ENCODE measurements at regions not wholly inside any gene's neighbourhood (a gene's known extent, or its start where the extent isn't known, plus 50 kb on each side); places are given as distances from the start of the nearest gene placed in this dataset.

GRCh38 chrX:16316331-16316730 lies 149.1 kb downstream of the MAGEB17 start:
- H3K27ac ChIP-seq (replicated peaks) = no peak overlapping the region
- DNase-seq = no peak
- no peaks in the 10 kb centered on the region for H3K27me3 ChIP-seq (ENCODE audit: low read depth)
- no peak overlapping the region for H3K4me3 ChIP-seq
- intact Hi-C loops (cut with micrococcal nuclease) = no loop called here
- no peak for TF ChIP-seq CTCF (IDR thresholded peaks at IDR 0.05; ENCODE audit: borderline replicate concordance)
- no peaks in the 10 kb centered on the region for H3K4me1 ChIP-seq
- no peaks in the 10 kb centered on the region for H3K36me3 ChIP-seq
- no peaks in the 10 kb centered on the region for H3K9me3 ChIP-seq (replicated peaks)

GRCh38 chrX:16319929-16320328 lies 152.6 kb downstream of the MAGEB17 start:
- Histone ChIP-seq H3K9me3 (replicated peaks) (no peaks in the 10 kb centered on the region), H3K27me3 (ENCODE audit: low read depth) (no peaks in the 10 kb centered on the region), H3K4me1 (no peaks in the 10 kb centered on the region), H3K27ac (replicated peaks) (no peak overlapping the region), H3K4me3 (no peak overlapping the region), H3K36me3 (no peaks in the 10 kb centered on the region)
- no peak for TF ChIP-seq CTCF (IDR thresholded peaks at IDR 0.05; ENCODE audit: borderline replicate concordance)
- no peak for DNase-seq
- intact Hi-C loops (cut with micrococcal nuclease) = no loop called here

- no peak for TF ChIP-seq CTCF (IDR thresholded peaks at IDR 0.05; ENCODE audit: borderline replicate concordance)
- Histone ChIP-seq H3K9me3 (replicated peaks) (no peaks in the 10 kb centered on the region), H3K4me1 (no peaks in the 10 kb centered on the region), H3K27me3 (ENCODE audit: low read depth) (no peaks in the 10 kb centered on the region), H3K4me3 (no peak overlapping the region), H3K27ac (replicated peaks) (no peak overlapping the region), H3K36me3 (no peaks in the 10 kb centered on the region)
- no peak for DNase-seq
- intact Hi-C loops (cut with micrococcal nuclease) = no loop called here
Observed at GRCh38 chrX:16320765-16321355, 153.6 kb downstream of the MAGEB17 start.

GRCh38 chrX:16333453-16333852 lies 166.2 kb downstream of the MAGEB17 start:
- no peak for DNase-seq
- TF ChIP-seq CTCF (IDR thresholded peaks at IDR 0.05; ENCODE audit: borderline replicate concordance) = no peak
- H3K4me1 ChIP-seq = no peaks in the 10 kb centered on the region
- H3K27me3 ChIP-seq (ENCODE audit: low read depth) = no peaks in the 10 kb centered on the region
- H3K27ac ChIP-seq (replicated peaks) = no peak overlapping the region
- intact Hi-C loops (cut with micrococcal nuclease) = no loop called here
- no peak overlapping the region for H3K4me3 ChIP-seq
- no peaks in the 10 kb centered on the region for H3K36me3 ChIP-seq
- H3K9me3 ChIP-seq (replicated peaks) = no peaks in the 10 kb centered on the region

- no peaks in the 10 kb centered on the region for H3K4me1 ChIP-seq
- H3K27ac ChIP-seq (replicated peaks) = no peak overlapping the region
- no peaks in the 10 kb centered on the region for H3K9me3 ChIP-seq (replicated peaks)
- no peak overlapping the region for H3K4me3 ChIP-seq
- no peak for DNase-seq
- H3K27me3 ChIP-seq (ENCODE audit: low read depth) = no peaks in the 10 kb centered on the region
- no peak for TF ChIP-seq CTCF (IDR thresholded peaks at IDR 0.05; ENCODE audit: borderline replicate concordance)
- intact Hi-C loops (cut with micrococcal nuclease) = no loop called here
- H3K36me3 ChIP-seq = no peaks in the 10 kb centered on the region
Observed at GRCh38 chrX:16335181-16335580, 167.9 kb downstream of the MAGEB17 start.
